Uterus (tissue), 3 donors: ENCODE measurements at regions not wholly inside any gene's neighbourhood (a gene's known extent, or its start where the extent isn't known, plus 50 kb on each side); places are given as distances from the start of the nearest gene placed in this dataset.

Source experiments
- DNase-seq, 2 donors: peaks; one replicate each; pipeline ENCODE4 v3.0.0-alpha.2; 2019 to 2020
- H3K27ac ChIP-seq, 2 donors: fragments of 200-600 bp; sonication (generic); 1 replicate in 1 of 2; 2 replicates in 1 of 2; pipeline ENCODE4 v1.5.1; 2016 to 2018
- H3K27me3 ChIP-seq, 2 donors: fragments of 200-600 bp; sonication (generic); one replicate each; pipeline ENCODE4 v1.5.1; 2018 to 2019; ENCODE audit warnings: control low read depth in 1 of 2
- H3K36me3 ChIP-seq, 2 donors: fragments of 200-600 bp; sonication (generic); one replicate each; pipeline ENCODE4 v1.5.1; 2019; ENCODE audit warnings: control low read depth in 1 of 2
- H3K4me1 ChIP-seq, 2 donors: fragments of 200-600 bp; sonication (generic); one replicate each; pipeline ENCODE4 v1.5.1; 2018 to 2019; ENCODE audit warnings: control low read depth in 1 of 2
- H3K4me3 ChIP-seq, 2 donors: fragments of 200-600 bp; sonication (generic); 1 replicate in 1 of 2; 2 replicates in 1 of 2; pipeline ENCODE4 v1.5.1; 2018 to 2019; ENCODE audit warnings: mild to moderate bottlenecking in 1 of 2
- H3K9me3 ChIP-seq, 2 donors: fragments of 200-600 bp; sonication (generic); one replicate each; pipeline ENCODE4 v1.5.1; 2019; ENCODE audit warnings: control low read depth in 1 of 2
- CTCF ChIP-seq, 4 experiments: fragments of 200-600 bp in 2 of 4; fragments of 450-650 bp in 2 of 4; sonication (generic) in 2 of 4; IDR thresholded peaks; one replicate each; pipeline ENCODE4 v1.5.1; 2016 to 2019; ENCODE audit warnings: antibody characterized with exemption in 4 of 4, mild to moderate bottlenecking in 2 of 4, moderate library complexity in 1 of 4
- POLR2A ChIP-seq, 2 donors: fragments of 450-650 bp; IDR thresholded peaks; one replicate each; pipeline ENCODE4 v1.6.1; 2016; ENCODE audit warnings: antibody characterized with exemption in 2 of 2, mild to moderate bottlenecking in 1 of 2, moderate library complexity in 1 of 2
- intact Hi-C: fragments of 100-400 bp; cut with DNase I; formaldehyde crosslinking; loops from one replicate; pipeline ENCODE4 v1.15.1; 2023; ENCODE audit warnings: low total_unique reads
- donor health status: DM: yes; HTN: yes; CAD: no.

GRCh38 chr12:107423531-107423930 is 262.1 kb upstream of the PWP1 start:
- intact Hi-C loops = no loop called here

GRCh38 chr12:107429006-107429705 is 256.4 kb upstream of the PWP1 start:
- DNase-seq = no peak
- no peaks in the 10 kb centered on the region for H3K27me3 ChIP-seq
- H3K9me3 ChIP-seq = no peaks in the 10 kb centered on the region
- no peak for TF ChIP-seq CTCF (IDR thresholded peaks at IDR 0.05)
- TF ChIP-seq POLR2A (IDR thresholded peaks at IDR 0.05) = no peak
- no peaks in the 10 kb centered on the region for H3K36me3 ChIP-seq
- no peak overlapping the region for H3K27ac ChIP-seq
- no peak overlapping the region for H3K4me3 ChIP-seq
- no peaks in the 10 kb centered on the region for H3K4me1 ChIP-seq
- intact Hi-C loops = no loop called here

More at GRCh38 chr12:107423531-107423930, 262.1 kb upstream of the PWP1 start:
- no peak overlapping the region for H3K27ac ChIP-seq
- H3K27me3 ChIP-seq = no peaks in the 10 kb centered on the region
- H3K4me1 ChIP-seq = no peaks in the 10 kb centered on the region
- no peak for DNase-seq
- no peaks in the 10 kb centered on the region for H3K36me3 ChIP-seq
- H3K4me3 ChIP-seq = no peak overlapping the region
- no peak for TF ChIP-seq POLR2A (IDR thresholded peaks at IDR 0.05)
- TF ChIP-seq CTCF (IDR thresholded peaks at IDR 0.05) = no peak
- no peaks in the 10 kb centered on the region for H3K9me3 ChIP-seq

GRCh38 chr12:107431942-107432341 is 253.7 kb upstream of the PWP1 start:
- no peak overlapping the region for H3K4me3 ChIP-seq
- no peaks in the 10 kb centered on the region for H3K36me3 ChIP-seq

GRCh38 chr12:107435072-107435471 is 250.5 kb upstream of the PWP1 start:
- no peak overlapping the region for H3K4me3 ChIP-seq
- H3K9me3 ChIP-seq = no peaks in the 10 kb centered on the region
- TF ChIP-seq POLR2A (IDR thresholded peaks at IDR 0.05) (no peak), CTCF (IDR thresholded peaks at IDR 0.05) (no peak)
- no peaks in the 10 kb centered on the region for H3K27me3 ChIP-seq
- no peak for DNase-seq
- H3K4me1 ChIP-seq = no peaks in the 10 kb centered on the region
- no peaks in the 10 kb centered on the region for H3K36me3 ChIP-seq
- intact Hi-C loops = no loop called here
- H3K27ac ChIP-seq = no peak overlapping the region

More at GRCh38 chr12:107431942-107432341, 253.7 kb upstream of the PWP1 start:
- no peaks in the 10 kb centered on the region for H3K9me3 ChIP-seq
- no peaks in the 10 kb centered on the region for H3K27me3 ChIP-seq
- H3K4me1 ChIP-seq = no peaks in the 10 kb centered on the region
- DNase-seq = no peak
- no peak for TF ChIP-seq POLR2A (IDR thresholded peaks at IDR 0.05)
- no peak for TF ChIP-seq CTCF (IDR thresholded peaks at IDR 0.05)
- intact Hi-C loops = no loop called here
- no peak overlapping the region for H3K27ac ChIP-seq

GRCh38 chr12:107435520-107435919 is 250.1 kb upstream of the PWP1 start:
- Histone ChIP-seq H3K36me3 (no peaks in the 10 kb centered on the region), H3K9me3 (no peaks in the 10 kb centered on the region), H3K4me3 (no peak overlapping the region), H3K27me3 (no peaks in the 10 kb centered on the region), H3K27ac (no peak overlapping the region), H3K4me1 (no peaks in the 10 kb centered on the region)
- TF ChIP-seq POLR2A (IDR thresholded peaks at IDR 0.05) (no peak), CTCF (IDR thresholded peaks at IDR 0.05) (no peak)
- no peak for DNase-seq
- intact Hi-C loops = no loop called here
